NCI-H1694 (cell line): ENCODE measurements at regions not wholly inside any gene's neighbourhood (a gene's known extent, or its start where the extent isn't known, plus 50 kb on each side); places are given as distances from the start of the nearest gene placed in this dataset.

Experiments used
- DNase-seq: peaks from one replicate; lab custom pipeline; 2025; lab: John Stamatoyannopoulos, UW

DNA sequence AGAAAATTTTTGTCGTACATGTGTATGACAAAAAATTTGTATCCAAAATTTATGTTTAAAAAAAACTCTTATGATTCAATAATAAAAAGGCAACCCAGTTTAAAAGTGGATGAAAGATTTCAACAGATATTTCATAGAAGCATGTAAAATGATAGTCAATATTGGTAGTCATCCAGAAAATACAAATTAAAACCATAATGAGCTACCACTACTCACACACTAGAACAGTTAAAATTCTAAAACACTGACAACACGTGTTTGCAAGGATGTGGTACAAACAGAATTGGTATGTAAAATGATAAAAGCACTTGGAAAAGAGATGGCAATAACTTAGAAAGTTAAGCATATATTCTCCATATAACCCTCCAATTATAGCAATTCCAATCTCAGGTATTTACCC lies 303.0 kb upstream of the NR2F2 start:
- DNase-seq, result no peak

GRCh38 chr15:96028620-96029019 lies 301.9 kb upstream of the NR2F2 start:
- no peak for DNase-seq

DNA sequence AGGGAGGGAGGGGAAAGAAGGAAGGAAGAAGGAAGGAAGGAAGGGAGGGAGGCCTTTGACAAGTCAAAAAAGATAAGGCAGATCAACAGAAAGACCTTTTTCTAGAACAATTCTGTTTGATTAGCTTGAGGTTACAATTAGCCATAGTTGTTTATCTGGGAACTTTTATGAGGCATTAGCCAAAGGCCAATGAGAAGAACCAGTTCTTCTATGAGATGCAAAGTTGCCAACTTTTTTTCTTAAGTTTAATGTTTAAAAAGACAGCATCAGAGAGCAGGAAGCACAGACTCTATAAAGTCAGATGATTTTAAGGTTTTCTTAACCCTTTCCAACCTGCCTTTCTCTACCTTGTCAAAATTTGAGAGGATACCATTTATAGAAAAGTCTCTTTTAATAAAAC lies 301.3 kb upstream of the NR2F2 start:
- no peak for DNase-seq

DNA sequence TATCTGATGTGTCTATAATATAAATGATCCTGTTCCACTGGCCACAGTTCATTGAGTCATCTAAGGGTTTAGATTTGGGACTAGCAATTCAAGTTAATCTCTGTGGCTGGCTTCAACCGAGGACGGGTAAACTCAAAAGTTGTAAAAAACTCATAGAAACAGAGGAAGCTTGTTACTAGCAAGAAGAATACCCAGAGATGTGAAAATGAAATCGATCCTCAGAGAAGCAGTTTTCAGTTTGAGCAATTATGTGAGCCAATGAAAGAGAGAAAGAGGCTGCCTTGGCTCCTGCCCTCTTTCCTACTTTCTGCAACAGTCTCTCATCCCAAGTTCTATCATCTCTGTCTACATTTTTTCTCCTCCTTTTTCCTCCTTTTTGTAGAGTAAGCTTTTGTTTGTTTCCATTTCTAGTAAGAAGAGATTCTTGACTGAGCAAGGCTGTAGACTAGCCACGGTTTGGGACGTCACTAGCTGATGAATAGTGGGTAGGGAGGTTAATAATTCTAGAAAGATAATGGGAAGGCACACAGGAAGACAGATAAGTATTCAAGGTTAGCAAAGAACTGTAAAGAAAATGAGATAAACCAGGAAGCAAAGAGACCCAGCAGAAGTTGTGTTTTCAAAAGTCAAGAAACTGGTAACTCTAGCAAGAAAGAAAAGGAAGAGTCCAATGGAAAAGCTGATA lies 298.9 kb upstream of the NR2F2 start:
- no peak for DNase-seq

DNA sequence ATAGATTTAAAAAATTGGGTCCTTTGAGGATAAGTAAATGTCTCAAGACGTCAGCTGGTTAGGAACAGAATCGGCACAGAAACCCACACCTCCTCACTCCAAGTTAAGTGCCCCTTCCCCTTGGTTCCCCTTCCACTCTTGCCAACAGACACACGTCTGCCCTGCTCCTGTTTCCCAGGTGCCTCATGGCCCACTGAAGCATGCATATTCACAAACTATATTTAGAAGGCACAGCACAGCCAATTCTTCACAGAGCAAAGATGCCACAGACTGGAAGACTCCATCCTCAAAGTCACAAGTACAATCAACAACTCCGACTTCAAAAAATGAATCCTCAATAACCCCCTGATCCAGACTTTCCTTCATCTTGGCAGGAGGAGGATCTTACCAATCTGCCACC lies 295.4 kb upstream of the NR2F2 start:
- DNase-seq, result no peak

DNA sequence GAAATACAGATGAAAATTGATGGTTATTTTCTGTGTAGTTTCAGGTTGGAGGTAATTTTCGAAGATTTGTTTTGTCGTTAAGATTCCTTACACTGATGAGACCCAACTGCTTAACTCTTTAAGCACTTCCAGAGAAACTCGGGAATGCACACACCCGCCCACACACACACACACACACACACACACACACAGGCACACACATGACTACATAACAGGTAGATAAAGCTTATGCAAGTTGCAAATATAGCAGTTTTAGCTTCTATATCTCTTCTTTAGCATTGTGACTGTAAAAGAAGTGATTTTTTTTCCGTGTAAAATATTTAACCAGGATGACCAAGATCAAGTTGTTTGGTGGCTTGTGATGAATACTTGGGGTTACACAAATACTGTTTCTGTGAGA lies 294.9 kb upstream of the NR2F2 start:
- DNase-seq, result no peak

DNA sequence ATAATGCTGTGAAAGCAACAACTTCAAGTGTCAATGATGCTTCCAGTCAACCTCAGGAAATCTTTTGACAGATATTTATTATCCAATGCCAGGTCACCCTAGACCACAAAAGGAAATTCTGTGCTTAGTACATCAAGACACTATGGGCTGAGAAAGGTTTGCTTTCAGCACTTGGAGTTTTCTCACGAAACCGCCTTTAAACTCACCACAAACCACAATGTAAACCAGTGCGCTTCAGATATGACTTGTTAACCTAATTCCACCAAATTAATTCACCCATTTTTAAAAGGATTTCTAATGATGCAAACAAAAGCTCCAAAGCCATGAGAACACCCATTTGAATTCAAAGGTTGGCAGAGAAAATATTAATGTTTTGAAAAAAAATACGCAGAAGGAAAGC lies 292.9 kb upstream of the NR2F2 start:
- DNase-seq, result no peak

- DNase-seq, result no peak
These were observed 292.4 kb upstream of the NR2F2 start for GRCh38 chr15:96038131-96038530.

- DNase-seq, result no peak
These were observed 291.9 kb upstream of the NR2F2 start for GRCh38 chr15:96038650-96039049.

GRCh38 chr15:96041982-96042733 lies 288.3 kb upstream of the NR2F2 start:
- no peak for DNase-seq

DNA sequence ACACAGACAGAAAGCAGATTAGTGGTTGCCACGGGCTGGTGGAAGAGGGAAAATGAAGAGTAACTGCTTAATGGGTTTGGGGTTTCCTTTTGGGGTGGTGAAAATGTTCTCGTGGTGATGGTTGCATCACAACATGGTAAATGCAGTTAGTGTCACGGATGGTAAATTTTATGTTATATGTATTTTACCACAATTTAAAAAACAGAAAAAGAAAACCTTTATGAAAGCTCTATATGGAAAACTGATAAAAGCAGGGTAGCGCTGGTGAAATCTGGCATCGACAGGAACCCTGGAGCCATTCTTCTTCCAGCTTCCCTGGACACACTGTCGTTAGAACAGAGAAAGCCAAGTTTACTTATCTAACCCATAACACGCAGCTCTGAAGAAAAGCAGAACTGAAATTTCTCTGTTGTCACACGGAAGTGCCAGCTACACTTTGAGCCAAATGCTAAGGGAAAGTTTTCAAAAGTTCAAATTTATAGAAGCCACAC lies 287.7 kb upstream of the NR2F2 start:
- no peak for DNase-seq

DNA sequence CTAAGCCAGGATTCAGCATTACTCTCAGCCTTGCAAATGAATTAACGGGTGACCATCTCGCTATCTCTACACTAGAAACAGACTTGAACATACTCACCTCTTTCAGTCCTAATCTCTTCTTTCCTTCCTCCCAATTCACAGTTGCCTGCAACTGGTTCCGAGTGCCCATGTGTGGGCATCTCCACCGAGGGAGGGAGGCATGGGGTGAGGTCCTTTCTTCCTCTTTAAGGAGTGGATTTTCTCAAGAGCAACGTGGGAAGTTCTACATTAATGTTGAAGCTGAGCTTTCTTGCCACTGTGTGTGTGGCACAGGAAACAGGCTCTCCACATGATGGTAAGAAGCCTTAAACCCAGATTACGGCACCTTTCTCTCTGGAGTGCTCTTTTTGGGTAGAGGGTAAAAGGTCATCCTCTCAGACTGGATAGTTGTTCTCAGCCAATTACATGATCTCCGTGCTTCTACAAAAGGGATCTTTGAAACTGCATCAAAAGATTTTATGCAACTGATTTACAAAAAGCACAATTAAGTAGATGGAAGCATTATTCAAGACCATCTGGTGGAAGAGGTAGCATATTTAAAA lies 286.8 kb upstream of the NR2F2 start:
- DNase-seq, result no peak

DNA sequence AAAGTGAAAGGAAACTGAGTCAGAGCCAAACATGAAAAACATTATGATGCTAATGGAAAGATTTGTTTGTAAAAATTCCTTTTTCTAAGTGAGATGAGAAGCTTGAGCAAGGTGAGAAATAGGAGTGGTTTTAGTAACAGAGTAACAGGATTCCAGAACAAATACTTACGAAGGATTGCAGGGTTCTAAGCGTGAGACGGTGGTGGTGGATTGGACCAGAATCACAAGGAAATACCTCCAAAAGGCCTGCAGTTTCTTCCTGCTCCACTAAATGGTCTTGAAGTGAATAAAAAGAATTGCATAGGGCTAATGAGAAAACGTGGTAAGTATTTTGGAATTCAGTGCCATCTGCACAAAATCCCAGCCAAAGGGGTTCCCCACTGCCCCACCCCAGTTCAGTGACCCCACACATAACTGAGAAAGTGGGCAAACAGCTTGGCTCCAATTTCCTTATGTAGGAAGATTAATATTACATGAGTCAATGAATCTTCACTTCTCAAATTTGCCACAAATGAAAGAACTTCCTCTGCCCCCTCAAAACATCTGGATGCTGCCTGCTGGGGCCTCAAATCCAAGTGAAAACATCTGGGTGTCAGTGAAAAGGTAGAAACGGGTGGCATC lies 283.8 kb upstream of the NR2F2 start:
- DNase-seq, result no peak

GRCh38 chr15:96047255-96047931 lies 283.1 kb upstream of the NR2F2 start:
- no peak for DNase-seq

GRCh38 chr15:96049323-96049722 lies 281.2 kb upstream of the NR2F2 start:
- no peak for DNase-seq

DNA sequence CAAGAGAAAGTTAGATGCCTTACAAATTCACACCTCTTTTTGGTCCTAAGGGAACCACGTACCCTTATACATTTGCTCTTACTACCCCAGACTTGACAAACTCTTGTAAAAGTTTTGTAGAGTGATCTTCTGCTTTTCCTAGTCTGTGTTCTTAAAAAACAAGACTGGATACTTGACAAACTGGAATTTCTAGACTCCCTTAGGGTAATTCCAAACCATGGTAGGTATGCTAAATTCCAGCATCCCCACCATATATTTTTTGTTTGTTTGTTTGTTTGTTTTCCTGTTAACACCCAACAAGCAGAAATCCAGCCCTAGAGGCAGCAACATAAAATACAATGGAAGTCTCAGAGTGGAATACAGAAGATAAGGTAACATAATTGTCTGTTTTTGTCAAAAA lies 280.7 kb upstream of the NR2F2 start:
- no peak for DNase-seq

DNA sequence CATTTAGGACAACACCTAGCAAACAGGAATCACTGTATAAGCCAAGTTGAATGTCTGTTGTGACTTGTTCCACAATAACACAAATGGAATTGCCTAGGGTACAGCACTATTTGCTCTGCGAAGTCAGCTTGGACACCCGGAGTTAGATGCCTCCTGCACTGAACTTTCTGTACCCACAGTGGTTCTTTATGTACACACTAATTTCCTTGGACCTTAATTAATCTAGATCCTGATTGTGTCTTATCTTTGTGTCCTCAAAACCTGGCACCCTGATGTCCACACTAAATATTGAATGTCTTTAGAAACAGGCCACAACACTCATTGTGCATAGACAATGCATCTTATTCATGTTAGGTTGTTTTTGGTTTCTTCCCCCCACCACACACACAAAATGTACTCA lies 278.9 kb upstream of the NR2F2 start:
- DNase-seq, result no peak

DNA sequence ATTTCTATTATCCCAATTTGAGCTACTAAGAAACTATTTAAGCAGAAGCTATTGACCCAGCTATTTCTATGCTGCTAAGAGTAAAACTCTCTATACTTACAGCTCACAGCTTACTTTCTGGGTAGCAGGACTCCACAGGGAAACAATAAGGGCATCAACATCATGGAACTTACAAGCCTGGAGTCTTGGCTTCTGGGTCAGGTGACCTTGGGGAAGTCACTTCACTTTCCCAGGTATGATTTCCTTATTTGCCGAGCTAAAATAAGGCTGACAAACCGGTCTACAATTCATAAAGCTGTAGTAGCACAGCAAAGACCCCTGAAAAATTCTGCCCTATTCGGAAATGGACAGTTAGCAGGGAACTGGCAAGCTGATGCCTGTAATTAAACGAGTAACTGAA lies 278.3 kb upstream of the NR2F2 start:
- DNase-seq, result no peak

DNA sequence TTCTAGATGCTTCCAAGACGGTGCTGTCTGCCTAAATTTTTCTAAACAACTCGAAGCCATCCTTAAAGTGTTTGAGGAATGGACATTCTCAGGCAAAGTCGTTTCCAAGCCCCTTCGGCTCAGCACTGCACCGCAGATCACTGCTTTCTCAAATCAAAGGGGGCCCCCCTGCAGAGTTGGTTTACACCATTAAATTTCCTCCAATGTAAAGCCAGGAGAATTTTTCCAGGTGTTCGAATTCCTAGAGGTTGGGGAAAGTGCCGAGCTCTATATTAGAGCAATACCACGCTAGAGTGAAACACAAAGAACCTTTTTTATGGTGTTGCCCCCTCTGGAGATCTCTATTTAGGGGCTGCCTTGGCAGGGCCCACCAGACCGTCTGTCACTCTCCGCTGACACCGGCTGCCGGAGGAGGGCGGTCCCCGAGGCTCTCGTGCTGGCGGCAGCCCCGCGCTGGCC lies 277.9 kb upstream of the NR2F2 start:
- no peak for DNase-seq

GRCh38 chr15:96053031-96053780 lies 277.3 kb upstream of the NR2F2 start:
- DNase-seq, result no peak

GRCh38 chr15:96053781-96054428 lies 276.6 kb upstream of the NR2F2 start:
- DNase-seq, result no peak
